CD4-positive, alpha-beta T cell (primary cell): ENCODE measurements at regions not wholly inside any gene's neighbourhood (a gene's known extent, or its start where the extent isn't known, plus 50 kb on each side); places are given as distances from the start of the nearest gene placed in this dataset.

Experiments
- ATAC-seq: fragments of 200-7000 bp; cut with Tn5 transposase; one replicate; pipeline ENCODE4 v1.10.0; 2022; ENCODE audit warnings: mild to moderate bottlenecking; ENCODE audit not compliant: poor library complexity
- CTCF ChIA-PET: fragments of 350-600 bp; sonication (Branson Sonifier 250); formaldehyde crosslinking; loops from one replicate; lab custom pipeline; 2021; ENCODE audit warnings: antibody characterized with exemption, inconsistent platforms; lab: Charles Lee
- POLR2A ChIA-PET: fragments of 350-600 bp; sonication (Branson Sonifier 250); formaldehyde crosslinking; loops from one replicate; lab custom pipeline; 2021; ENCODE audit warnings: antibody characterized with exemption, inconsistent platforms; lab: Charles Lee
- DNase-seq, 14 experiments: peaks; one replicate each; pipeline ENCODE4 v3.0.0-alpha.2; 2013 to 2020; ENCODE audit warnings: mixed read lengths in 2 of 14
- H3K27ac ChIP-seq, 2 donors: one replicate each; pipeline versions ENCODE4 v1.5.1 to v1.7.0; 2013; ENCODE audit warnings: low read length in 2 of 2, low read depth in 1 of 2, mild to moderate bottlenecking in 1 of 2
- H3K27me3 ChIP-seq, 2 experiments: 1 replicate in 1 of 2; 2 replicates in 1 of 2; pipeline versions ENCODE4 v1.6.1 to v1.7.0; 2013; ENCODE audit warnings: low read length in 2 of 2, control low read depth in 1 of 2, mild to moderate bottlenecking in 1 of 2, moderate library complexity in 1 of 2; ENCODE audit not compliant: insufficient read depth in 2 of 2, control insufficient read depth in 1 of 2
- H3K36me3 ChIP-seq: one replicate; pipeline ENCODE4 v1.6.1; 2013; ENCODE audit warnings: low read length, control low read depth; ENCODE audit not compliant: insufficient read depth
- H3K4me1 ChIP-seq: one replicate; pipeline ENCODE4 v1.6.1; 2013; ENCODE audit warnings: low read length, control low read depth; ENCODE audit not compliant: insufficient read depth
- H3K4me3 ChIP-seq: one replicate; pipeline ENCODE4 v1.5.1; 2013; ENCODE audit warnings: mild to moderate bottlenecking, low read length, moderate library complexity
- H3K9me3 ChIP-seq, 2 experiments: 1 replicate in 1 of 2; 2 replicates in 1 of 2; pipeline versions ENCODE4 v1.6.1 to v1.7.0; 2013; ENCODE audit warnings: low read length in 2 of 2, mild to moderate bottlenecking in 2 of 2, control low read depth in 1 of 2, moderate library complexity in 1 of 2; ENCODE audit not compliant: control insufficient read depth in 1 of 2, insufficient read depth in 1 of 2
- H3K27ac Mint-ChIP-seq: one replicate; pipeline ENCODE4 v1.8.0; 2020; ENCODE audit warnings: mixed read lengths
- H3K27me3 Mint-ChIP-seq: one replicate; pipeline ENCODE4 v1.8.0; 2021; ENCODE audit warnings: mixed read lengths
- H3K36me3 Mint-ChIP-seq: one replicate; pipeline ENCODE4 v1.8.0; 2021; ENCODE audit warnings: low read depth, mixed read lengths
- H3K4me1 Mint-ChIP-seq: one replicate; pipeline ENCODE4 v1.8.0; 2021; ENCODE audit warnings: low read depth, mixed read lengths
- H3K4me3 Mint-ChIP-seq: one replicate; pipeline ENCODE4 v1.8.0; 2020; ENCODE audit warnings: mild to moderate bottlenecking, mixed read lengths
- H3K9me3 Mint-ChIP-seq: one replicate; pipeline ENCODE4 v1.8.0; 2020; ENCODE audit warnings: mixed read lengths
- CTCF ChIP-seq: fragments of 200-600 bp; IDR thresholded peaks from one replicate; pipeline ENCODE4 v1.8.0; 2022; ENCODE audit warnings: antibody characterized with exemption, mild to moderate bottlenecking
- intact Hi-C, 2 experiments: fragments of 100-400 bp; cut with DNase I in 1 of 2; cut with micrococcal nuclease in 1 of 2; formaldehyde crosslinking; loops; one replicate each; pipeline versions ENCODE4 v1.15.1 to v1.9.0; 2023 to 2025; cut with DNase I, micrococcal nuclease

- H3K27me3 ChIP-seq = no peaks in the 10 kb centered on the region
- H3K27ac Mint-ChIP-seq = no peak overlapping the region
- intact Hi-C loops = no loop called here
- H3K4me1 ChIP-seq = no peaks in the 10 kb centered on the region
- ATAC-seq (no peak), DNase-seq (no peak)
- no peaks in the 10 kb centered on the region for H3K9me3 Mint-ChIP-seq
- no peaks in the 10 kb centered on the region for H3K36me3 Mint-ChIP-seq
- no peak overlapping the region for H3K4me3 ChIP-seq
- no peak overlapping the region for H3K27ac ChIP-seq
- no peak for TF ChIP-seq CTCF
- H3K9me3 ChIP-seq = no peaks in the 10 kb centered on the region
- no peaks in the 10 kb centered on the region for H3K27me3 Mint-ChIP-seq
- no peak overlapping the region for H3K4me3 Mint-ChIP-seq
- POLR2A ChIA-PET = interaction anchor here (1.0 kb wide), 1 partner anchor 36 kb away, joined by 4 read pairs; no protein-coding TSS in a partner anchor
- CTCF ChIA-PET = no interaction called here
- peaks cover 16% of the 10 kb centered on the region for H3K4me1 Mint-ChIP-seq
- no peaks in the 10 kb centered on the region for H3K36me3 ChIP-seq
These were observed 58.7 kb upstream of the ACVR1 start for GRCh38 chr2:157934684-157935377.

- H3K4me3 Mint-ChIP-seq = no peak overlapping the region
- H3K27me3 Mint-ChIP-seq = no peaks in the 10 kb centered on the region
- no peaks in the 10 kb centered on the region for H3K9me3 ChIP-seq
- ChIA-PET CTCF (no interaction called here), POLR2A (no interaction called here)
- ATAC-seq (no peak), DNase-seq (no peak)
- intact Hi-C loops = no loop called here
- H3K27me3 ChIP-seq = no peaks in the 10 kb centered on the region
- H3K36me3 Mint-ChIP-seq = no peaks in the 10 kb centered on the region
- no peaks in the 10 kb centered on the region for H3K36me3 ChIP-seq
- peaks cover 16% of the 10 kb centered on the region for H3K4me1 Mint-ChIP-seq
- no peak overlapping the region for H3K27ac ChIP-seq
- H3K9me3 Mint-ChIP-seq = no peaks in the 10 kb centered on the region
- H3K4me1 ChIP-seq = no peaks in the 10 kb centered on the region
- TF ChIP-seq CTCF = no peak
- no peak overlapping the region for H3K4me3 ChIP-seq
- H3K27ac Mint-ChIP-seq = no peak overlapping the region
These were observed 57.2 kb upstream of the ACVR1 start for GRCh38 chr2:157933160-157933920.

GRCh38 chr2:157932480-157933159, 56.5 kb upstream of the ACVR1 start:
- no peak overlapping the region for H3K4me3 Mint-ChIP-seq
- no peaks in the 10 kb centered on the region for H3K36me3 Mint-ChIP-seq
- H3K9me3 ChIP-seq = no peaks in the 10 kb centered on the region
- ATAC-seq = no peak
- no peaks in the 10 kb centered on the region for H3K4me1 ChIP-seq
- H3K27me3 Mint-ChIP-seq = no peaks in the 10 kb centered on the region
- intact Hi-C loops = no loop called here
- no peak for TF ChIP-seq CTCF
- peaks cover 16% of the 10 kb centered on the region for H3K4me1 Mint-ChIP-seq
- no peak overlapping the region for H3K27ac Mint-ChIP-seq
- POLR2A ChIA-PET = no interaction called here
- no peaks in the 10 kb centered on the region for H3K36me3 ChIP-seq
- no peak overlapping the region for H3K4me3 ChIP-seq
- no peak overlapping the region for H3K27ac ChIP-seq
- CTCF ChIA-PET = no interaction called here
- no peaks in the 10 kb centered on the region for H3K9me3 Mint-ChIP-seq
- no peaks in the 10 kb centered on the region for H3K27me3 ChIP-seq
- DNase-seq = no peak
